DMS153 treated with DMSO at 0.1 percent for 48 hours (cell line): ENCODE measurements at regions not wholly inside any gene's neighbourhood (a gene's known extent, or its start where the extent isn't known, plus 50 kb on each side); places are given as distances from the start of the nearest gene placed in this dataset.

Source experiments
- DNase-seq: peaks from one replicate; lab custom pipeline; 2025; ENCODE audit not compliant: unreplicated experiment; lab: John Stamatoyannopoulos, UW

GRCh38 chr9:82149501-82149946 lies 161.0 kb downstream of the SPATA31D1 start:
- no peak for DNase-seq

GRCh38 chr9:82152181-82152580 lies 163.6 kb downstream of the SPATA31D1 start:
- no peak for DNase-seq

GRCh38 chr9:82153032-82153431 lies 164.5 kb downstream of the SPATA31D1 start:
- no peak for DNase-seq

GRCh38 chr9:82154573-82154972 lies 166.0 kb downstream of the SPATA31D1 start:
- DNase-seq, result no peak

GRCh38 chr9:82161876-82162275 lies 173.3 kb downstream of the SPATA31D1 start:
- DNase-seq, result no peak

- no peak for DNase-seq
Observed at GRCh38 chr9:82164159-82164558, 175.6 kb downstream of the SPATA31D1 start.

- DNase-seq, result no peak
Observed at GRCh38 chr9:82167296-82167695, 178.7 kb downstream of the SPATA31D1 start.

GRCh38 chr9:82168585-82168984 lies 180.0 kb downstream of the SPATA31D1 start:
- DNase-seq, result no peak

GRCh38 chr9:82170866-82171265 lies 182.3 kb downstream of the SPATA31D1 start:
- no peak for DNase-seq

GRCh38 chr9:82171271-82171670 lies 182.7 kb downstream of the SPATA31D1 start:
- DNase-seq, result no peak

GRCh38 chr9:82180711-82181110 lies 192.1 kb downstream of the SPATA31D1 start:
- DNase-seq, result peak; percentile 17

- no peak for DNase-seq
Observed at GRCh38 chr9:82183181-82183860, 194.7 kb downstream of the SPATA31D1 start.

GRCh38 chr9:82184524-82184923 lies 196.0 kb downstream of the SPATA31D1 start:
- DNase-seq, result no peak

- DNase-seq, result no peak
Observed at GRCh38 chr9:82188817-82189216, 200.2 kb downstream of the SPATA31D1 start.

- no peak for DNase-seq
Observed at GRCh38 chr9:82191082-82191770, 202.7 kb downstream of the SPATA31D1 start.

GRCh38 chr9:82192211-82192610 lies 203.6 kb downstream of the SPATA31D1 start:
- DNase-seq, result no peak

GRCh38 chr9:82196622-82197441 lies 208.3 kb downstream of the SPATA31D1 start:
- DNase-seq, result no peak

- DNase-seq, result no peak
Observed at GRCh38 chr9:82201196-82201595, 212.6 kb downstream of the SPATA31D1 start.

GRCh38 chr9:82202808-82203207 lies 214.2 kb downstream of the SPATA31D1 start:
- DNase-seq, result no peak

GRCh38 chr9:82206490-82206889 lies 217.9 kb downstream of the SPATA31D1 start:
- DNase-seq, result no peak

- no peak for DNase-seq
Observed at GRCh38 chr9:82206946-82207345, 218.4 kb downstream of the SPATA31D1 start.
